Heart right ventricle (tissue), 16 donors: ENCODE measurements at regions not wholly inside any gene's neighbourhood (a gene's known extent, or its start where the extent isn't known, plus 50 kb on each side); places are given as distances from the start of the nearest gene placed in this dataset.

ENCODE experiments used
- ATAC-seq, 8 donors: fragments of 200-7000 bp; cut with Tn5 transposase; one replicate each; pipeline ENCODE4 v1.9.1; 2020; ENCODE audit warnings: mild to moderate bottlenecking in 8 of 8, moderate library complexity in 8 of 8, moderate number of reproducible peaks in 1 of 8
- DNase-seq, 2 donors: peaks; one replicate each; pipeline ENCODE4 v3.0.0-alpha.2; 2020
- H3K27ac ChIP-seq, 10 donors: fragments of 200-600 bp; sonication (generic) in 2 of 10; one replicate each; pipeline versions ENCODE4 v1.5.0 to v1.8.0; 2020 to 2022; ENCODE audit warnings: mild to moderate bottlenecking in 3 of 10
- H3K27me3 ChIP-seq, 7 donors: fragments of 200-600 bp; one replicate each; pipeline ENCODE4 v1.8.0; 2021 to 2022; ENCODE audit warnings: mild to moderate bottlenecking in 2 of 7
- H3K36me3 ChIP-seq, 9 donors: fragments of 200-600 bp; sonication (generic) in 1 of 9; one replicate each; pipeline versions ENCODE4 v1.5.0 to v1.8.0; 2020 to 2022; ENCODE audit warnings: mild to moderate bottlenecking in 2 of 9
- H3K4me1 ChIP-seq, 9 donors: fragments of 200-600 bp; sonication (generic) in 1 of 9; one replicate each; pipeline versions ENCODE4 v1.5.0 to v1.8.0; 2020 to 2022; ENCODE audit warnings: mild to moderate bottlenecking in 4 of 9
- H3K4me3 ChIP-seq, 10 donors: fragments of 200-600 bp; sonication (generic) in 2 of 10; one replicate each; pipeline versions ENCODE4 v1.5.0 to v1.8.0; 2020 to 2022; ENCODE audit warnings: mild to moderate bottlenecking in 7 of 10, moderate library complexity in 2 of 10
- H3K9me3 ChIP-seq, 11 donors: fragments of 200-600 bp in 10 of 11; sonication (generic) in 2 of 11; one replicate each; pipeline versions ENCODE4 v1.5.0 to v1.8.0; 2013 to 2022; ENCODE audit warnings: mild to moderate bottlenecking in 2 of 11, control low read depth in 1 of 11, moderate library complexity in 1 of 11
- WGBS, 2 donors: extraction: QIAGEN DNeasy Blood & Tissue Kit; methylation state at CpG; one replicate each; pipeline ENCODE4 v1.1.7; 2013; ENCODE audit warnings: inconsistent platforms in 1 of 2; 5-methylcytosine and 5-hydroxymethylcytosine counted together
- intact Hi-C, 10 donors: fragments of 100-400 bp; cut with DNase I; formaldehyde crosslinking; loops; one replicate each; pipeline versions ENCODE4 v1.11.1 to v1.14.2; 2022
- TF ChIP-seq, protein P1 (sequence below), 9 donors: fragments of 200-600 bp; sonication (generic) in 2 of 9; IDR thresholded peaks; one replicate each; pipeline versions ENCODE4 v1.5.0 to v1.8.0; 2021 to 2022; ENCODE audit warnings: antibody characterized with exemption in 9 of 9, mild to moderate bottlenecking in 5 of 9, moderate library complexity in 1 of 9
- donor health status: Arrhythmogenic right ventricular cardiomyopathy.
- donor health status: ischemic (EF 13 %, LVEDD 7.1; RV severe dilation, severe dysfunction).
- donor health status: healthy with polysubstance abuse.
- donor health status: DM: no; HTN: yes; CAD: no.
- donor health status: DM: no; HTN: no; CAD: no.
- donor health status: ischemic (EF 25% LVEDD 6.9; RV normal size, moderate dysfunction).
- donor health status: ischemic (EF 25% LVEDD 5.7; RV mildly dilated, moderate dysfunction).
- donor health status: healthy.
- donor health status: DM: yes; HTN: yes; CAD: no.
- donor health status: Ischemic cardiomyopathy.
- donor health status: ischemic (EF 35%, LVEDD 5.7; RV mildly dilated, moderate dysfunction).
- donor health status: nonischemic (EF 11% LVEDD 7.7; RV severe dilation, severe dysfunction).
- donor health status: DM: yes; HTN: yes; CAD: no.
- donor health status: PGD.
- donor health status: ischemic (EF 29% LVEDD 5.4; RV normal size, mild dysfunction).
- donor health status: nonischemic (EF 23%, LVEDD 6.1; RV moderate dilation, normal function).

DNA sequence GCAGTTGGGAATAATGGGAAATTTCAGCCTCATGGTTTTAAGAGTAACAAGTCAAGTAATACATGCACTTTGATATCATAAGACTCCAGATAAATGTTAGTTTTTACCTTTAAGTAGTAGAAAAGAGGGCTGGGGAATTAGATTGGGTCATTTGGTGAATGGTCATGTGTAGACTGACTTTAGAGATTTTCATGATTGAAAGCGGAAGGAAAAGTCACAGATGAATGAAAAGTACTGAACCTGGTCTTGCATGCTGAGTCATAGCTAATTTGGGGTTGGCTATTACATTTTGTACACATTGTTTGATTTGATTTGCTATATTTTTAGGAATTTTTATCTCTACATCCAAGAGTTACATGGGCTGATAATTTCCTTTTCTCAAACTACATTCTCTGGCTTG, 539.4 kb upstream of the SPHKAP start:
- TF ChIP-seq, protein P1, sequence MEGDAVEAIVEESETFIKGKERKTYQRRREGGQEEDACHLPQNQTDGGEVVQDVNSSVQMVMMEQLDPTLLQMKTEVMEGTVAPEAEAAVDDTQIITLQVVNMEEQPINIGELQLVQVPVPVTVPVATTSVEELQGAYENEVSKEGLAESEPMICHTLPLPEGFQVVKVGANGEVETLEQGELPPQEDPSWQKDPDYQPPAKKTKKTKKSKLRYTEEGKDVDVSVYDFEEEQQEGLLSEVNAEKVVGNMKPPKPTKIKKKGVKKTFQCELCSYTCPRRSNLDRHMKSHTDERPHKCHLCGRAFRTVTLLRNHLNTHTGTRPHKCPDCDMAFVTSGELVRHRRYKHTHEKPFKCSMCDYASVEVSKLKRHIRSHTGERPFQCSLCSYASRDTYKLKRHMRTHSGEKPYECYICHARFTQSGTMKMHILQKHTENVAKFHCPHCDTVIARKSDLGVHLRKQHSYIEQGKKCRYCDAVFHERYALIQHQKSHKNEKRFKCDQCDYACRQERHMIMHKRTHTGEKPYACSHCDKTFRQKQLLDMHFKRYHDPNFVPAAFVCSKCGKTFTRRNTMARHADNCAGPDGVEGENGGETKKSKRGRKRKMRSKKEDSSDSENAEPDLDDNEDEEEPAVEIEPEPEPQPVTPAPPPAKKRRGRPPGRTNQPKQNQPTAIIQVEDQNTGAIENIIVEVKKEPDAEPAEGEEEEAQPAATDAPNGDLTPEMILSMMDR (IDR thresholded peaks at IDR 0.05), result no peak
- Histone ChIP-seq H3K4me1 (no peaks in the 10 kb centered on the region), H3K27ac (no peak overlapping the region), H3K9me3 (peaks cover 0 to 2% (median 0%) of the 10 kb centered on the region in 11 donors), H3K36me3 (no peaks in the 10 kb centered on the region), H3K4me3 (no peak overlapping the region), H3K27me3 (no peaks in the 10 kb centered on the region)
- intact Hi-C loops, result no loop called here
- 94 to 99% methylated on average over 1 of the region's 1 CpG for WGBS, 2 donors
- ATAC-seq, result no peak
- DNase-seq, result no peak

DNA sequence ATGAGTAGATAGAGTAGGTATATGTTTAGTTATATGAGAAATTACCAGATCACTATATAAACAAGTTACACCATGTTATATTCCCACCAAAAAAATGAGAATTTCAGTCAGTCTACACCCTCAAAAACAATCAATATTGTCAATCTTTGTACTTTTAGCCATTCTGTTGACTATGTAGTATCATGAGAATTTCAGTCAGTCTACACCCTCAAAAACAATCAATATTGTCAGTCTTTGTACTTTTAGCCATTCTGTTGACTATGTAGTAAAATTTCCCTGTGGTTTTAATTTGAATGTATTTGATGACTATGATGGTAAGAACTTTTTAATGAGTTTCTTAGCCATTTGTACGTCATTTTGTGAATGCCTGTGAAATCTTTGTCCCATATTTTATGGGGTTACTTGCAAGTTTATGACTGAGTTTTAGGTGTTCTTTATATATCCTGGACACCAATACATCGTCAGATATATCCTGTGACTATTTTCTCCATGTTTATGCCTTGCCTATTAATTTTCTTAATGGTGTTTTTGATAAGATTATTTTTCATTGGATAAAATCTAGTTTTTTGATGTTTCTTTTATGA, 528.4 kb upstream of the SPHKAP start:
- H3K4me3 ChIP-seq, result no peak overlapping the region
- no peaks in the 10 kb centered on the region for H3K36me3 ChIP-seq
- H3K9me3 ChIP-seq, result peaks cover 0 to 14% (median 0%) of the 10 kb centered on the region in 11 donors
- intact Hi-C loops, result loop anchor here in 2 of 10 donors (10.0 kb wide), 1 partner anchor 875 kb away; no protein-coding TSS in a partner anchor
- no peaks in the 10 kb centered on the region for H3K27me3 ChIP-seq
- no peak for ATAC-seq
- DNase-seq, result no peak
- no peak overlapping the region for H3K27ac ChIP-seq
- 72 to 75% methylated on average over 2 of the region's 2 CpGs for WGBS, 2 donors
- TF ChIP-seq, protein P1 (IDR thresholded peaks at IDR 0.05), result no peak
- no peaks in the 10 kb centered on the region for H3K4me1 ChIP-seq

DNA sequence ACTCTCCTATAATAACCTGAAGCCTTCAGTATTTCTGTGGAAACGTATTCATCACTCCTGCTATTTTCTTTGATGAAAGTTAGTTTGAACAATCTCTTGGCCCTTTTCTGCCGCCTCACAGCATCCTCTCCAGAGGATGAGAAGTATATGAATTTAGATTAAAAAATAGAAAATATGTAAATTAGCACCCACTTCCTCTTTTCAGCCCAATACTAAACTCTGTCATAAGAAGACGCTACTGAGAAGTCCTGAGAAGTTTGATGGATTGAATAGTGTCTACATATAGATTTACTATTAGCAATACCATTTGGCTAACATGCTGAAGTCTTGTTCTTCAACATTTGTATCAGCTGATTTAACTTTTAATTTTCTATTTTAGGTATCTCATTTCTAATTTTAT, 526.4 kb upstream of the SPHKAP start:
- Histone ChIP-seq H3K27ac (no peak overlapping the region), H3K36me3 (no peaks in the 10 kb centered on the region), H3K9me3 (peaks cover 0 to 3% (median 0%) of the 10 kb centered on the region in 11 donors), H3K4me3 (no peak overlapping the region), H3K27me3 (no peaks in the 10 kb centered on the region), H3K4me1 (no peaks in the 10 kb centered on the region)
- DNase-seq, result no peak
- TF ChIP-seq, protein P1 (IDR thresholded peaks at IDR 0.05), result no peak
- no peak for ATAC-seq
- intact Hi-C loops, result loop anchor here in 2 of 10 donors (10.0 kb wide), 1 partner anchor 877 kb away; no protein-coding TSS in a partner anchor
- WGBS, 2 donors, result 88 to 89% methylated on average over 3 of the region's 3 CpGs

DNA sequence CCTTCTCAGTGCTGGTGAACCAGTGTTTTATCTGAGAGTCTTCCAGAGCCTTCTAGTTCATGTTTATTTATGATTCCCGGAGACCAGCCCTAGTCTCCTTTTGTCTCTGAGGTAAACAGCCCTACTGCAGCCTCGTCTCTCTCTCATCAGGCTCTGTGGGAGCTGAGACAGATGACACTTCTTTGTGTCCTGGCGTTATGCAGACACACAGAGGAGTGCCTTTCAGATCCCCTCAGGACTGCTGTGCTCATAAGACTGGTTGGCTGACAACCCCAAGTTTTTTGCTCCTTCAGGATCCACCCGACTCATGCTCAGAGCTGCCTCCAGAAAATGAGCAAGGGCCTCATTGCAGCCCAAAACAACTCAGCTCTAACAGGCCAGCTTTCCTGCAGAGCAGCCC, 523.8 kb upstream of the SPHKAP start:
- ATAC-seq (no peak), DNase-seq (no peak)
- no peak overlapping the region for H3K27ac ChIP-seq
- WGBS, 2 donors, result 22 to 32% methylated on average over 4 of the region's 4 CpGs
- H3K4me3 ChIP-seq, result no peak overlapping the region
- no peaks in the 10 kb centered on the region for H3K4me1 ChIP-seq
- TF ChIP-seq, protein P1 (IDR thresholded peaks at IDR 0.05), result no peak
- H3K27me3 ChIP-seq, result no peaks in the 10 kb centered on the region
- no peaks in the 10 kb centered on the region for H3K36me3 ChIP-seq
- H3K9me3 ChIP-seq, result no peaks in the 10 kb centered on the region
- intact Hi-C loops, result loop anchor here in 2 of 10 donors (10.0 kb wide), 1 partner anchor 879 kb away; no protein-coding TSS in a partner anchor
